ENCODE measurements at regions not wholly inside any gene's neighbourhood (a gene's known extent, or its start where the extent isn't known, plus 50 kb on each side); places are given as distances from the start of the nearest gene placed in this dataset.

- Mint-ChIP-seq H3K9me3 (peaks cover 28% of the 10 kb centered on the region), H3K4me1 (peaks cover 18% of the 10 kb centered on the region), H3K4me3 (no peak overlapping the region), H3K27ac (no peak overlapping the region), H3K36me3 (peaks cover 4% of the 10 kb centered on the region; the same call in 1 of the 2 replicates), H3K27me3 (ENCODE audit: low read depth) (no peaks in the 10 kb centered on the region; the same call in 1 of the 2 replicates)
- no peak for TF ChIP-seq IRF2 (CRISPR knock-in tag; IDR thresholded peaks at IDR 0.05; ENCODE audit: borderline replicate concordance, low read depth)
- no peak for TF ChIP-seq ATF6 (CRISPR knock-in tag; IDR thresholded peaks at IDR 0.05)
- ATAC-seq, result no peak
- ChIA-PET CTCF (no interaction called here), POLR2A (no interaction called here)
- DNase-seq (ENCODE audit: low spot score), result no peak
These were observed 282.3 kb upstream of the MEX3C start for GRCh38 chr18:51479736-51480135.

GRCh38 chr18:51480407-51481261 is 283.2 kb upstream of the MEX3C start:
- no peak overlapping the region for H3K4me3 Mint-ChIP-seq
- CTCF ChIA-PET, result no interaction called here

More at GRCh38 chr18:51480407-51481261, 283.2 kb upstream of the MEX3C start:
- Mint-ChIP-seq H3K9me3 (peaks cover 28% of the 10 kb centered on the region), H3K27me3 (ENCODE audit: low read depth) (no peaks in the 10 kb centered on the region; the same call in 1 of the 2 replicates), H3K36me3 (peaks cover 4% of the 10 kb centered on the region; the same call in 1 of the 2 replicates), H3K4me1 (peaks cover 18% of the 10 kb centered on the region), H3K27ac (no peak overlapping the region)
- ATAC-seq (no peak), DNase-seq (ENCODE audit: low spot score) (no peak)
- POLR2A ChIA-PET, result interaction anchor here (0.6 kb wide), 1 partner anchor 168 kb away, joined by 3 read pairs; no protein-coding TSS in a partner anchor
- no peak for TF ChIP-seq AFF4 (CRISPR knock-in tag; IDR thresholded peaks at IDR 0.05; ENCODE audit: borderline replicate concordance)
- no peak for TF ChIP-seq ZBTB43 (CRISPR knock-in tag; IDR thresholded peaks at IDR 0.05)
- no peak for TF ChIP-seq NR2C2 (CRISPR knock-in tag; IDR thresholded peaks at IDR 0.05)
- no peak for TF ChIP-seq SMAD3 (CRISPR knock-in tag; IDR thresholded peaks at IDR 0.05; ENCODE audit: borderline replicate concordance)
- TF ChIP-seq PRDM15 (CRISPR knock-in tag; IDR thresholded peaks at IDR 0.05), result no peak
- TF ChIP-seq ERG (CRISPR knock-in tag; IDR thresholded peaks at IDR 0.05), result no peak
- no peak for TF ChIP-seq CREM (CRISPR knock-in tag; IDR thresholded peaks at IDR 0.05)
- no peak for TF ChIP-seq E2F5 (CRISPR knock-in tag; IDR thresholded peaks at IDR 0.05)
- no peak for TF ChIP-seq TP53 (CRISPR knock-in tag; IDR thresholded peaks at IDR 0.05)
- TF ChIP-seq FOXP4 (CRISPR knock-in tag; IDR thresholded peaks at IDR 0.05), result no peak
- no peak for TF ChIP-seq JAZF1 (CRISPR knock-in tag; IDR thresholded peaks at IDR 0.05)
- no peak for TF ChIP-seq ZNF219 (CRISPR knock-in tag; IDR thresholded peaks at IDR 0.05; ENCODE audit: borderline replicate concordance)
